ENCODE measurements at regions not wholly inside any gene's neighbourhood (a gene's known extent, or its start where the extent isn't known, plus 50 kb on each side); places are given as distances from the start of the nearest gene placed in this dataset.
A peak's percentile ranks its signal among the peaks of the same experiment; 100 is the strongest.
"Not testable (repeated sequence)": the region's sequence is repeated elsewhere in the genome, so short reads cannot be mapped to it uniquely, and the experiment has no call there.

DNA sequence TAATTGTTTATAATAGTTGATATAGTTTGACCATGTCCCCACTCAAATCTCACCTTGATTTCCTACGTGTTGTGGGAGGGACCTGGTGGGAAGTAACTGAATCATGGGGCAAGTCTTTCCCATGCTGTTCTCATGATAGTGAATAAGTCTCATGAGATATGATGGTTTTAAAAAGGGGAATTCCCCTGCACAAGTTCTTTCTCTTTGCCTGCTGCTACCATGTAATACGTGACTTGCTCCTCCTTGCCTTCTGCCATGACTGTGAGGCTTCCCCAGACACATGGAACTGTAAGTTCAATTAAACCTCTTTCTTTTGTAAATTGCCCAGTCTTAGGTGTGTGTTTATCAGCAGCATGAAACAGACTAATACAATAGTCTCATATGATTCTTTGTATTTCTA is 130.5 kb upstream of the OR9Q1 start:
- H2BK12ac ChIP-seq (ENCODE audit: low read length); H3K27ac ChIP-seq (ENCODE audit: low read depth, low read length); H3K9ac ChIP-seq (ENCODE audit: low read length); H3K4me3 ChIP-seq (ENCODE audit: low read depth, low read length); H4K12ac ChIP-seq (ENCODE audit: low read depth, low read length); H4K8ac ChIP-seq (ENCODE audit: low read depth, low read length); H2BK5ac ChIP-seq (ENCODE audit: low read depth, low read length, poor library complexity); H2BK120ac ChIP-seq (ENCODE audit: insufficient read depth, low read length, poor library complexity); H3K23ac ChIP-seq (ENCODE audit: low read length); H2AK5ac ChIP-seq (ENCODE audit: low read length); H3K79me1 ChIP-seq (ENCODE audit: low read length); H3K4me1 ChIP-seq (ENCODE audit: control insufficient read depth in 1 of 2, insufficient read depth in 2 of 2, low read length in 2 of 2); H3K27me3 ChIP-seq (ENCODE audit: insufficient read depth, low read length); H3K9me3 ChIP-seq (ENCODE audit: insufficient read depth, low read depth, low read length); H3K4ac ChIP-seq (ENCODE audit: low read depth, low read length); H3K18ac ChIP-seq (ENCODE audit: low read length); H4K91ac ChIP-seq (ENCODE audit: low read depth, low read length); H2AFZ ChIP-seq (ENCODE audit: insufficient read depth, low read length, poor library complexity); H3K36me3 ChIP-seq (ENCODE audit: control insufficient read depth in 1 of 2, insufficient read depth in 2 of 2, low read length in 2 of 2); DNase-seq; H3K4me2 ChIP-seq (ENCODE audit: low read length); H3K14ac ChIP-seq (ENCODE audit: low read length); H3K79me2 ChIP-seq (ENCODE audit: control insufficient read depth, insufficient read depth, low read length, poor library complexity): not testable (repeated sequence)
- WGBS (ENCODE audit: extremely low coverage, insufficient coverage, insufficient read length) = no CpG with 5 or more reads among the region's 2 CpGs

DNA sequence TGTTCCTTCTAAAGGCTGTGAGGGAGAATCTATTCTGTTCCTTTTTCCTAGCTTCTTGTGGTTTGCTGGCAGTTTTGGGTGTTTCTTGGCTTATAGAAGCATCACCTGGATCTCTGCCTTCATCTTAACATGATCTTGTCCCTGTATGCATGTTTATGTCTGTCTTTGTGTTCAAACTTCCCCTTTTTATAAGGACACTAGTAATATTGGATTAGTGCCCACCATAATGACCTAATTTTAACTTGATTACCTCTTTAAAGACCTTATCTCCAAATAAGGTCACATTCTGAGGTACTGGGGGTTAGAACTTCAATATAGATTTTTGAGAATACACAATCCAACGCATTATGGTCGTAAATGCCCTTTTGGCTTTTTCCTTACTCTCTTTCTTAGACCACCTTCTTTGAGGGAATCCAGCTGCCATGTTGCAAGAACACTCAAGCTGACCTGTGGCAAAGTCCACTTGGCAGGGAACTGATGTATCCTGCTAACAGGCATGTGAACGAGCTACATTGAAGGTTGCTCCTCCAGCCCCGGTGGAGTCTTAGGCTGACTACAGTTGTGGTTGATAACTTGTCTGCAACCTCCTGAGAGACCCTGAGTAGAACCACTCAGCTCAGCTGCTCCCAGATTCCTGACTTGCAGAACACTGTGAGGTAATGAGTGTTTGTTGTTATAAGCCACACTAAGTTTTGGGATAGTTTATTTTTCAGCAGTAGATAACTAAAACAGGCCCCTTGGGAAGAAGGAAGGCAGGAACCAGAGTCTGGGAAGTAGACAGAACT is 127.1 kb upstream of the OR9Q1 start:
- Histone ChIP-seq H4K91ac (ENCODE audit: low read depth, low read length) (no peak overlapping the region), H3K36me3 (ENCODE audit: control insufficient read depth in 1 of 2, insufficient read depth in 2 of 2, low read length in 2 of 2) (no peaks in the 10 kb centered on the region), H3K9ac (ENCODE audit: low read length) (no peak overlapping the region), H2BK5ac (ENCODE audit: low read depth, low read length, poor library complexity) (no peak overlapping the region), H2BK12ac (ENCODE audit: low read length) (no peak overlapping the region), H3K4me1 (ENCODE audit: control insufficient read depth in 1 of 2, insufficient read depth in 2 of 2, low read length in 2 of 2) (no peaks in the 10 kb centered on the region), H3K27ac (ENCODE audit: low read depth, low read length) (no peak overlapping the region), H3K79me2 (ENCODE audit: control insufficient read depth, insufficient read depth, low read length, poor library complexity) (no peaks in the 10 kb centered on the region), H3K18ac (ENCODE audit: low read length) (no peak overlapping the region), H3K4me2 (ENCODE audit: low read length) (no peak overlapping the region), H4K8ac (ENCODE audit: low read depth, low read length) (no peak overlapping the region), H3K4ac (ENCODE audit: low read depth, low read length) (no peak overlapping the region), H4K12ac (ENCODE audit: low read depth, low read length) (no peak overlapping the region), H2AFZ (ENCODE audit: insufficient read depth, low read length, poor library complexity) (no peak overlapping the region), H2AK5ac (ENCODE audit: low read length) (no peak overlapping the region), H3K14ac (ENCODE audit: low read length) (no peak overlapping the region), H3K79me1 (ENCODE audit: low read length) (no peaks in the 10 kb centered on the region), H3K9me3 (ENCODE audit: insufficient read depth, low read depth, low read length) (no peaks in the 10 kb centered on the region), H3K4me3 (ENCODE audit: low read depth, low read length) (no peak overlapping the region), H3K27me3 (ENCODE audit: insufficient read depth, low read length) (no peaks in the 10 kb centered on the region), H3K23ac (ENCODE audit: low read length) (no peak overlapping the region), H2BK120ac (ENCODE audit: insufficient read depth, low read length, poor library complexity) (no peak overlapping the region)
- no peak for DNase-seq
- no CpG with 5 or more reads among the region's 4 CpGs for WGBS (ENCODE audit: extremely low coverage, insufficient coverage, insufficient read length)

DNA sequence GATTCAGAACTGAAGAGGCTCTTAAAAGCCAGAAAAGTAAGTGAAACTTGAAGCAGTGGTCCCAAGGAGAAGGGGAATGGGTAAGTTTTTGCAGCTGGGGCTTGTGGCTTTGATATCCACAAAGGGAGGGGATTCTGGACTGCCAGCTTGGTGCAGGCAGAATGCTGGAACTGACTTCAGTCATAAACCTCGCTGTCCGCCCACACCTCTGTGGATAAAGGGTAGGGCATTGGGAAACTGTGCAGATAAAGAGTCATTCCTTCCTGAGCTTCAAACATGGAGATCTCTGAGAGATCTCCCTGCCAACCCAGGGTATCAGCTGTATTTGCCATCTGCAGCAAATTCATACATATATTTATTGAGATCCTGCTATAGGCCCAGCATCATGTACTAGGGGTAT is 124.3 kb upstream of the OR9Q1 start:
- H3K4me2 ChIP-seq (ENCODE audit: low read length) = no peak overlapping the region
- no peak overlapping the region for H4K91ac ChIP-seq (ENCODE audit: low read depth, low read length)
- no peak overlapping the region for H3K4me3 ChIP-seq (ENCODE audit: low read depth, low read length)
- H3K9me3 ChIP-seq (ENCODE audit: insufficient read depth, low read depth, low read length) = peaks cover 1% of the 10 kb centered on the region
- H3K79me1 ChIP-seq (ENCODE audit: low read length) = peaks cover 7% of the 10 kb centered on the region
- H3K9ac ChIP-seq (ENCODE audit: low read length) = no peak overlapping the region
- H4K8ac ChIP-seq (ENCODE audit: low read depth, low read length) = no peak overlapping the region
- H3K36me3 ChIP-seq (ENCODE audit: control insufficient read depth in 1 of 2, insufficient read depth in 2 of 2, low read length in 2 of 2) = no peaks in the 10 kb centered on the region
- no peak overlapping the region for H2AK5ac ChIP-seq (ENCODE audit: low read length)
- H2AFZ ChIP-seq (ENCODE audit: insufficient read depth, low read length, poor library complexity) = no peak overlapping the region
- H2BK120ac ChIP-seq (ENCODE audit: insufficient read depth, low read length, poor library complexity) = no peak overlapping the region
- no peaks in the 10 kb centered on the region for H3K79me2 ChIP-seq (ENCODE audit: control insufficient read depth, insufficient read depth, low read length, poor library complexity)
- H3K23ac ChIP-seq (ENCODE audit: low read length) = no peak overlapping the region
- no peak overlapping the region for H2BK12ac ChIP-seq (ENCODE audit: low read length)
- no peak overlapping the region for H3K18ac ChIP-seq (ENCODE audit: low read length)
- H3K4me1 ChIP-seq (ENCODE audit: control insufficient read depth in 1 of 2, insufficient read depth in 2 of 2, low read length in 2 of 2) = peaks cover 13 to 17% of the 10 kb centered on the region in 2 experiments
- H3K27me3 ChIP-seq (ENCODE audit: insufficient read depth, low read length) = no peaks in the 10 kb centered on the region
- no peak overlapping the region for H2BK5ac ChIP-seq (ENCODE audit: low read depth, low read length, poor library complexity)
- H3K27ac ChIP-seq (ENCODE audit: low read depth, low read length) = no peak overlapping the region
- H3K4ac ChIP-seq (ENCODE audit: low read depth, low read length) = no peak overlapping the region
- H3K14ac ChIP-seq (ENCODE audit: low read length) = no peak overlapping the region
- WGBS (ENCODE audit: extremely low coverage, insufficient coverage, insufficient read length) = no CpG with 5 or more reads among the region's 2 CpGs
- H4K12ac ChIP-seq (ENCODE audit: low read depth, low read length) = no peak overlapping the region
- no peak for DNase-seq

DNA sequence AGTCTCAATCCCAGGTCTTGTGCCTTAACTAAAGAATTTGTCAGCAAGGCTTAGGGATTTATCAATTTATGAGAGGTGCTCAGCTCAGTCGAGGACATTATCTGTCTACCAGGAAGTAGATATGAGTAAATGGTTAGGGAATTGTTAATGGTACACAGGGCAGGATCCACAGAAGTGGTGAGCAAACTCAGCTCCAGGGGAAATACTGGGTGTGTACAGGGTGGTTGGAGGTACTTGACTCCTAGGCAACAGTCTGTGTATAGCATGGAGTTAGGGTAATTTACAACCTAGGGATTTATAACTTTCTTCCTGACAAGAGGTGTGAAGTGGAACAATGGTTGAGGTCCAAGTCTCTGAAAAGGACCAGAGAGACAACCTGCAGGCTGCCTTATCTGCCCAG is 123.4 kb upstream of the OR9Q1 start:
- H2BK5ac ChIP-seq (ENCODE audit: low read depth, low read length, poor library complexity) = no peak overlapping the region
- H3K79me1 ChIP-seq (ENCODE audit: low read length) = peaks cover 7% of the 10 kb centered on the region
- H2BK120ac ChIP-seq (ENCODE audit: insufficient read depth, low read length, poor library complexity) = no peak overlapping the region
- H2AK5ac ChIP-seq (ENCODE audit: low read length) = no peak overlapping the region
- H3K9me3 ChIP-seq (ENCODE audit: insufficient read depth, low read depth, low read length) = peaks cover 1% of the 10 kb centered on the region
- H3K4me3 ChIP-seq (ENCODE audit: low read depth, low read length) = no peak overlapping the region
- H2BK12ac ChIP-seq (ENCODE audit: low read length) = no peak overlapping the region
- H3K14ac ChIP-seq (ENCODE audit: low read length) = no peak overlapping the region
- H3K27ac ChIP-seq (ENCODE audit: low read depth, low read length) = no peak overlapping the region
- no peak overlapping the region for H4K12ac ChIP-seq (ENCODE audit: low read depth, low read length)
- WGBS (ENCODE audit: extremely low coverage, insufficient coverage, insufficient read length) = no CpG with 5 or more reads among the region's 1 CpG
- H3K36me3 ChIP-seq (ENCODE audit: control insufficient read depth in 1 of 2, insufficient read depth in 2 of 2, low read length in 2 of 2) = no peaks in the 10 kb centered on the region
- no peak overlapping the region for H4K8ac ChIP-seq (ENCODE audit: low read depth, low read length)
- no peak overlapping the region for H3K23ac ChIP-seq (ENCODE audit: low read length)
- H3K4me1 ChIP-seq (ENCODE audit: control insufficient read depth in 1 of 2, insufficient read depth in 2 of 2, low read length in 2 of 2) = peaks cover 13 to 19% of the 10 kb centered on the region in 2 experiments
- H3K79me2 ChIP-seq (ENCODE audit: control insufficient read depth, insufficient read depth, low read length, poor library complexity) = no peaks in the 10 kb centered on the region
- DNase-seq = peak in 1 of 2 donors; percentile 31
- H4K91ac ChIP-seq (ENCODE audit: low read depth, low read length) = no peak overlapping the region
- no peak overlapping the region for H2AFZ ChIP-seq (ENCODE audit: insufficient read depth, low read length, poor library complexity)
- H3K4me2 ChIP-seq (ENCODE audit: low read length) = no peak overlapping the region
- H3K4ac ChIP-seq (ENCODE audit: low read depth, low read length) = no peak overlapping the region
- H3K18ac ChIP-seq (ENCODE audit: low read length) = no peak overlapping the region
- no peaks in the 10 kb centered on the region for H3K27me3 ChIP-seq (ENCODE audit: insufficient read depth, low read length)
- no peak overlapping the region for H3K9ac ChIP-seq (ENCODE audit: low read length)
